Naive B cell (primary cell): ENCODE measurements at regions not wholly inside any gene's neighbourhood (a gene's known extent, or its start where the extent isn't known, plus 50 kb on each side); places are given as distances from the start of the nearest gene placed in this dataset.

Source experiments
- ATAC-seq, 2 donors: fragments of 150-1000 bp; cut with Tn5 transposase; 2 replicates each; pipeline ENCODE4 v1.10.0; 2021; ENCODE audit warnings: low read depth in 2 of 2, mild to moderate bottlenecking in 2 of 2, moderate library complexity in 2 of 2
- DNase-seq: peaks from one replicate; pipeline ENCODE4 v3.0.0; 2022
- H3K27ac Mint-ChIP-seq, 6 donors: one replicate each; pipeline ENCODE4 v1.8.0; 2020 to 2022; ENCODE audit warnings: mild to moderate bottlenecking in 6 of 6, mixed read lengths in 6 of 6, moderate library complexity in 5 of 6, inconsistent platforms in 2 of 6
- H3K27me3 Mint-ChIP-seq, 3 donors: one replicate each; pipeline ENCODE4 v1.8.0; 2021 to 2022; ENCODE audit warnings: mixed read lengths in 3 of 3, mild to moderate bottlenecking in 1 of 3
- H3K36me3 Mint-ChIP-seq, 2 donors: one replicate each; pipeline ENCODE4 v1.8.0; 2020 to 2022; ENCODE audit warnings: mixed read lengths in 2 of 2, inconsistent platforms in 1 of 2, mild to moderate bottlenecking in 1 of 2
- H3K4me1 Mint-ChIP-seq, 3 donors: one replicate each; pipeline ENCODE4 v1.8.0; 2020 to 2022; ENCODE audit warnings: mixed read lengths in 3 of 3, inconsistent platforms in 1 of 3, mild to moderate bottlenecking in 1 of 3, moderate library complexity in 1 of 3
- H3K4me3 Mint-ChIP-seq, 8 donors: one replicate each; pipeline ENCODE4 v1.8.0; 2020 to 2022; ENCODE audit warnings: mild to moderate bottlenecking in 8 of 8, mixed read lengths in 8 of 8, moderate library complexity in 8 of 8, inconsistent platforms in 2 of 8
- H3K9me3 Mint-ChIP-seq, 7 donors: one replicate each; pipeline ENCODE4 v1.8.0; 2020 to 2022; ENCODE audit warnings: mixed read lengths in 7 of 7, mild to moderate bottlenecking in 5 of 7, inconsistent platforms in 2 of 7, moderate library complexity in 1 of 7

DNA sequence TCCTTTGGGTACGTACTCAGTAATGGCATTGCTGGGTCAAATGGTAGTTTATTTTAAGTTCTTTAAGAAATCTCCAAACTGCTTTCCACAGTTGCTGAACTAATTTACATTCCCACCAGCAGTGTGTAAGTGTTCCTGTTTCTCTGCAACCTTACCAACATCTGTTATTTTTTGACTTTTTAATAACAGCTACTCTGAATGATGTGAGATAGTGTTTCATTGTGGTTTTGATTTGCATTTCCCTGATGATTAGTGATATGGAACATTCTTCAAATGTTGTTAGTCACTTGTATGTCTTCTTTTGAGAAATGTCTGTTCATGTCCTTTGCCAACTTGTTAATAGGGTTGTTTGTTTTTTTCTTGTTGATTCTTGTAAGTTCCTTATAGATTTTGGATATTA is 558.9 kb downstream of the SH2D4B start:
- peaks cover 6 to 13% (median 10%) of the 10 kb centered on the region in 3 donors for H3K27me3 Mint-ChIP-seq
- H3K9me3 Mint-ChIP-seq: peaks cover 0 to 15% (median 3%) of the 10 kb centered on the region in 7 donors
- DNase-seq: no peak
- H3K4me1 Mint-ChIP-seq: no peaks in the 10 kb centered on the region
- H3K4me3 Mint-ChIP-seq: no peak overlapping the region
- no peaks in the 10 kb centered on the region for H3K36me3 Mint-ChIP-seq
- no peak overlapping the region for H3K27ac Mint-ChIP-seq
- ATAC-seq: no peak

DNA sequence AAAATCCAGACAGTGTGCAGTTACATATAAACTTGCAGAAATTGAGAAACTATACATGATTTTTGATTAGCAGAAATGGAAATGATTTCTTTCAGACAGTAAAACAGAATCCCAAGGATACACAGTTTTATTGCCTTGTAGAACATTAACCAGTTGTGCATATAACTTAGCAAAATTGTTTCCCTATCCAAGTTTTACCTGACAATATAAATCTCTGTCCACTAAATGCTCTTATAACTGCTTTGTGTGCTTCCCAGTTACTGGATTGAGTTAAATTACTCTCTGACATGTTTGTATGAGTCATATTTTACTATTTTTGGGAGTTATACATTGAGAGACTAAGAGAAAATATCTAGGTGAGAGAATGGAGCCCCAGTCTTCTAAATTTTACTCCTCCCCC is 563.4 kb downstream of the SH2D4B start:
- Mint-ChIP-seq H3K4me1 (no peaks in the 10 kb centered on the region), H3K27ac (no peak overlapping the region), H3K4me3 (no peak overlapping the region), H3K36me3 (no peaks in the 10 kb centered on the region), H3K9me3 (peaks cover 0 to 5% (median 0%) of the 10 kb centered on the region in 7 donors), H3K27me3 (no peaks in the 10 kb centered on the region)
- no peak for ATAC-seq
- DNase-seq: no peak

DNA sequence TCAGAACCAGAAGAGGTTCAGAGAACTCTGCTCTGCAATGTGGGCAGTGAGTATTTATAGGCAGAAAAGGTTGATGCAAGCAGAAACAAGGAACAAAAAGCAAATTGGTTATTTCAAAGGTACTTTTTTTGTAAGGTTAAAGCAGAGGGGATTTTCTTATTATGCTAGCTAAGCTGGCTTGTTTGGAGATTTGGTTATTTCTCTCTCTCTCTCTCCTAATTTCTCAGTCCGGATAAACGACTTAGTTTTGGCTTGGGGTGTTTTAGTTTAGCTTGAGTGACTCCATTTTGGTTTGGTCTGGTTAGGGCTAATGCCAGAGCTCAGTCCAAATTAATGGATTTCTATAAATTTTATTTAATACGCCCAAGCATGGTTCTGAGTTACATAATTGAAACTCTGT is 566.8 kb downstream of the SH2D4B start:
- no peak overlapping the region for H3K27ac Mint-ChIP-seq
- ATAC-seq (no peak), DNase-seq (no peak)
- no peaks in the 10 kb centered on the region for H3K36me3 Mint-ChIP-seq
- H3K27me3 Mint-ChIP-seq: no peaks in the 10 kb centered on the region
- no peaks in the 10 kb centered on the region for H3K4me1 Mint-ChIP-seq
- no peak overlapping the region for H3K4me3 Mint-ChIP-seq
- H3K9me3 Mint-ChIP-seq: peaks cover 0 to 2% (median 0%) of the 10 kb centered on the region in 7 donors

DNA sequence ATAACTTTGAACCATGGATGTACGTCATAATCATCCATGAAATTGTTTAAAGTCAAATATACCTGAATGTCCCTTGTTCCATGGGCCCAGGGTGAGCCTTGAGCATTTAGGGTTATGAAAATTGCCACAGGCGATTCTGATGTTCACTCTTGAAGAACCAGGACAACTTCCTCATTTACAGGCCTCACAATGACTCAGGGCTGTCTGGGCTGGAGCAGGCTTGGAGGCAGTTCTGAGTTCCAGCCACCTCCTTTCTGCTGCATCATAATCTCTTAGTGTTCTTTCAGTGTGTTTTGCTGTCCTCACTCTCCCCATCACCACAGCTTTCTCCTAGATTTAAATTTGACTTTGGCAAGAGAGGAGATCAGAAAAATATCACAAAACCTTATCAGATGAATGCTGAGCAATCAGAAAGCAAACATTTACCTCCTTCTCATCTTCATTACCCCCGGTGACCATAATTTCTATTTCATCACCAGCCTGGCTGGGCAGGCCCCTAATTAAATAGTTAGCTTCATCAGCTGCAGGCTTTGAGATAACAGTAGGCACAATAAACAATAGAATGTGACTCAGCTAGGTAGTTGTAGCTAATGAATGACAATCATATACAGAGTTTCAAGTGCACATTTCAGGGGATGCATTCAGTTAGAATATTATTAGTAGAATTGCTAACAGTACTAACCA is 571.0 kb downstream of the SH2D4B start:
- H3K27me3 Mint-ChIP-seq: no peaks in the 10 kb centered on the region
- H3K36me3 Mint-ChIP-seq: no peaks in the 10 kb centered on the region
- no peak overlapping the region for H3K27ac Mint-ChIP-seq
- H3K9me3 Mint-ChIP-seq: peaks cover 0 to 4% (median 0%) of the 10 kb centered on the region in 7 donors
- H3K4me1 Mint-ChIP-seq: no peaks in the 10 kb centered on the region
- no peak for ATAC-seq
- no peak for DNase-seq
- H3K4me3 Mint-ChIP-seq: no peak overlapping the region

DNA sequence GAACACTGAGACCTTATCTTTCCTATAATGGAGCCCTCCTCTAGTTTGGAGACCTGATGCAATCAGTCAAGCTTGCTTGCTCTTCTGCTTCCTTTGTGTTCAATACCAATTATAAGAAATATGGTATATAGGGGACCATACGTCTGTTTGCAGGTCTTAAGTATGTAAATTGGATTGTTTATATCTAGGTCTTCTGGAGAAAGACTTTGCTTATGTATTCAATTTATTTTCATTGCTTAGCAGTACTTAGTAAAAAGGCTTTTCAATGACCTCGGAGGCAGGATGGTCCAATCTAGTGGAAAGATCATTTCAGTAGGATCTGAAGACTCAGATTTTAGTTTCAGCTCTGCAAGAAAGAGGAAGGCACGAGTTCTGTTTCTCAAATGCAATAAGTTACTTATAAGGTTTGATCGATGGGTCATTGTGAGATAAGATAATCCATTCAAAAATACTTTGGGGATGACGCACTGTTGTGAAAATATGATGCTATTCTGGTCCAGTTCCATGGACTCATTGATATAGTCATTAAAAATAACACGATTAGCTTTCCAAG is 571.6 kb downstream of the SH2D4B start:
- Mint-ChIP-seq H3K27me3 (no peaks in the 10 kb centered on the region), H3K27ac (no peak overlapping the region), H3K9me3 (peaks cover 0 to 4% (median 0%) of the 10 kb centered on the region in 7 donors), H3K4me1 (no peaks in the 10 kb centered on the region), H3K4me3 (no peak overlapping the region), H3K36me3 (no peaks in the 10 kb centered on the region)
- ATAC-seq (no peak), DNase-seq (no peak)

DNA sequence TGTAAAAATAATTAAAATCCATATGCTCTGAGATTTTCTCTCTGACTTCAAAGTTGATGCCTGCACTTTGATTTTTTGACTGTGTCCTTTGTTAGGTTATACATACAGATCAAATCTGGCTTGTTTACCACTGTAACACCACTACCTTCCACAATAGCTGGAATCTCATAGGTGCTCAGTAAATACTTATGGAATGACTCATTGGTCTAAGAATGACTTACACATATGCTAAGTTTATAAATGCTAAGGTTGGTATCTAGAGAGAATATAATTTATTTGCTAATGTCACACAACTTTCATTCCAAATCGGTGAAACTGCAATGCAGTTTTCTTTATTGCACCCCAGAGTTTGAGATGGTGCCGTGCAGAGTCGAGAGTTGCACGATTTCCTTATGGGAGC is 578.5 kb downstream of the SH2D4B start:
- Mint-ChIP-seq H3K27me3 (peaks cover 0 to 9% (median 0%) of the 10 kb centered on the region in 3 donors), H3K27ac (no peak overlapping the region), H3K4me1 (no peaks in the 10 kb centered on the region), H3K36me3 (no peaks in the 10 kb centered on the region), H3K4me3 (no peak overlapping the region), H3K9me3 (peaks cover 0 to 3% (median 0%) of the 10 kb centered on the region in 7 donors)
- ATAC-seq: no peak
- no peak for DNase-seq

DNA sequence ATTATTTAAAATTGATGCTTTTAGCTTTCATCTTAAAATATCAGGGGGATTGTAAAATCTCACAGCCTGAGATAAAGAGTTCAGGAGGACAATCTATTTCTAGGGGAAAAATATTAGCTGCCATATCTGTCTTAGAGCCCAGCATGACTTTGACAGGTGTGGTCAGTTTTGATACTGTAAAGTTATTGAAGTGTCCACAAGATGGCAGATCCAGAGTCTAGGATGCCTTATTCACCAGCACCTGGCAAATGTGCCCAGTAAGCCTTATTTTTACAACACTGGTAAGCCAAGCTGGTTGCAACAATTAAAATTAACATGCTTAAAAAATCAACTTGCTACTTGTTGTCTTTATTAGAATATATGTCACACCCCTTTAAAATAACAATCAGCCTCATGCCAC is 579.3 kb downstream of the SH2D4B start:
- Mint-ChIP-seq H3K36me3 (no peaks in the 10 kb centered on the region), H3K4me3 (no peak overlapping the region), H3K27me3 (peaks cover 0 to 9% (median 0%) of the 10 kb centered on the region in 3 donors), H3K27ac (no peak overlapping the region), H3K9me3 (no peaks in the 10 kb centered on the region), H3K4me1 (no peaks in the 10 kb centered on the region)
- ATAC-seq (no peak), DNase-seq (no peak)

DNA sequence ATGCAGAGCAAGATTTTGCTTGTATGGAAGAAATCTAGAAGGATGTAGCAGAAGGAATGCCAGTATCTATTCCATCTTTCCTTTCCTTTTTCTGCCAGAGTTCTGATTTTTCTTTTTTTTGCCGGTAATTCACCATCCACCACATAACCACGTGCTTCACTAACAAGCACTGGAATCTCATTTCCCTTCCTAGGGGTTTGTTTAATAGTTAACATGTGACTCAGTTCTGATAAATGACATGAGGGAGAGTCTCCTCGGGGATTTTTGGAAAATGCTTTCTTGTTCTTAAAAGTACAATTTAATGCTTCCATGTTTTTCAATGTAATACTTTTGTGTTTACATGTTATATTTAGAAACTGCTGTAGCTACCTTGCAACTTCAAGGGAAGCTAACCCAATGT is 590.2 kb downstream of the SH2D4B start:
- H3K27ac Mint-ChIP-seq: no peak overlapping the region
- DNase-seq (no peak), ATAC-seq (no peak)
- H3K9me3 Mint-ChIP-seq: peaks cover 0 to 1% (median 0%) of the 10 kb centered on the region in 7 donors
- no peaks in the 10 kb centered on the region for H3K36me3 Mint-ChIP-seq
- H3K4me3 Mint-ChIP-seq: no peak overlapping the region
- no peaks in the 10 kb centered on the region for H3K4me1 Mint-ChIP-seq
- H3K27me3 Mint-ChIP-seq: peaks cover 0 to 4% (median 0%) of the 10 kb centered on the region in 3 donors

DNA sequence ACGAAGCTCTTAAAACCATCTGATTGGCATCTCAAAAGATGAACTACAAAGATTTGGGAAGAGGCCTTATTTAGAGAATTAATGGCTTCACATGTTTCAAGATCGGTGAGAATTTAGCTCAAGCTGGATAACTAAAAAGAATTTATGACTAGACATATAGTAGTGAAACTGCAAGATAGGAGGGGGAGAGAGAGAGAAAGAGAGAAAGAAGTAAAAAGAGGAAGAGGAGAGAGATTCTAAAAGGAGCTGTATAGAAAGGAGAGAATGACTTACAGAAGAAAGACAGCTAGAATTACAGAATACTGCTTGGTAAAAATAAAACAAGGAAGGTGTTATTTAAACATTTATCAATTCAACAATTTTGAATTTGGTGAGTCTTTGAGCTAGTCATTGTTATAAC is 592.3 kb downstream of the SH2D4B start:
- Mint-ChIP-seq H3K9me3 (peaks cover 0 to 1% (median 0%) of the 10 kb centered on the region in 7 donors), H3K27me3 (peaks cover 0 to 4% (median 0%) of the 10 kb centered on the region in 3 donors), H3K27ac (no peak overlapping the region), H3K36me3 (no peaks in the 10 kb centered on the region), H3K4me3 (no peak overlapping the region), H3K4me1 (no peaks in the 10 kb centered on the region)
- DNase-seq (no peak), ATAC-seq (no peak)

DNA sequence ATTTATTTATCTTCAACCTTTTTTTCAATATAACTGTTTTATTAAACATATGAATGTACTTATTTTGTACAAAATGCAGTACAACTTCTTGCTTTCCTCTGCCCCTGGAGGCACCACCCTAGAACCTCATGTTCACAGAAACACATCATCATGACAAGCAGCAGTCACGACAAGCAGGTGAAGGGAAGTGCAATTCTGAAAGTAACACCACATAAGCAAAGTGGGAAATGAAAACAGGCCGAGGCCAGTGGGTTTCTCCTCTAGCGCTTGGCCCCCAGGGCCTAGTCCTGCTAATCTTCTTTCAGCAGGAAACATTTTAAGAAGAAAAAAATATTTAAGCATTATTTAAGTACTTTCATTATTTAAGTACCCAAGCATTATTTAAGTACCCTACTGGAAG is 598.1 kb downstream of the SH2D4B start:
- Mint-ChIP-seq H3K36me3 (peaks cover 6 to 8% of the 10 kb centered on the region in 2 donors), H3K9me3 (peaks cover 2 to 30% (median 5%) of the 10 kb centered on the region in 7 donors), H3K4me1 (no peaks in the 10 kb centered on the region), H3K27me3 (peaks cover 0 to 6% (median 0%) of the 10 kb centered on the region in 3 donors), H3K27ac (no peak overlapping the region), H3K4me3 (no peak overlapping the region)
- ATAC-seq: no peak
- DNase-seq: no peak

DNA sequence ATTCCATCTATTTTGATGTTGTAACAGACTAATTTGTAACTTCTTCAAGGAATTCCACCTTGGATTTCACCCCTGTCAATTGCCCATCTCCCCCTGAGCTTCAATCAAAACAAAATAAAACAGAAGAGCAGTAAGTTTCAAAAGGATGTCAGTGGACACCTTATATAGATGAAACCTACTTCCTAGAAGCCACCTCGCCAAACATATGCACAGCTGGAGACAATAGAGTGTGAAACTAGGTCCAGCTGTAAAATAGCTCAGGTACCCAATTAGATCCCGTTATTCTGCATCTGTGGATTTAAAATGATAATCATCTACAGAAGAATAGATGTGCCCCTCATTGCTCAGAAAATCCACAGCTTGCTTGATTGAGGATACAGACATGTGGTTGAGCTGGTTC is 598.6 kb downstream of the SH2D4B start:
- Mint-ChIP-seq H3K4me1 (no peaks in the 10 kb centered on the region), H3K27me3 (peaks cover 0 to 6% (median 0%) of the 10 kb centered on the region in 3 donors), H3K27ac (no peak overlapping the region), H3K4me3 (no peak overlapping the region), H3K36me3 (peaks cover 6 to 8% of the 10 kb centered on the region in 2 donors), H3K9me3 (peaks cover 2 to 30% (median 5%) of the 10 kb centered on the region in 7 donors)
- DNase-seq (no peak), ATAC-seq (no peak)

DNA sequence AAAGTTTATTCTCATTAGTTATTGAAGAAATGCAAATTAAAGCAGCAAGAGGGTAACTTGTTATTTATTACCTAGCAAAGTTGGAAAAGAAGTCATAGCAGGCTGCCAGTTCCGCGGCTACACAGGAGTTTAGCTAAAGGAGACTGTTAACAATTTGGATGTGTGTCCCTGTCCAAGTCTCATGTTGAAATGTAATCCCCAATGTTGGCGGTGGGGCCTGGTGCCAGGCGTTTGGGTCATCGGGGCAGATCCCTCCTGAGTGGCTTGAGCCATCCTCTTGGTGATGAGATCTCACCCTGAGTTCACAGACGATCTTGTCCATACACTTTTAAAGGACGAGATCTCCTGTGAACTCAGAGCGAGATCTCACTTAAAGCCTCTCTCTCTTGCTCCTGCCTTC is 608.3 kb downstream of the SH2D4B start:
- DNase-seq (no peak), ATAC-seq (no peak)
- no peak overlapping the region for H3K27ac Mint-ChIP-seq
- no peak overlapping the region for H3K4me3 Mint-ChIP-seq
- no peaks in the 10 kb centered on the region for H3K4me1 Mint-ChIP-seq
- peaks cover 0 to 5% (median 0%) of the 10 kb centered on the region in 7 donors for H3K9me3 Mint-ChIP-seq
- no peaks in the 10 kb centered on the region for H3K36me3 Mint-ChIP-seq
- H3K27me3 Mint-ChIP-seq: peaks cover 0 to 3% (median 0%) of the 10 kb centered on the region in 3 donors

DNA sequence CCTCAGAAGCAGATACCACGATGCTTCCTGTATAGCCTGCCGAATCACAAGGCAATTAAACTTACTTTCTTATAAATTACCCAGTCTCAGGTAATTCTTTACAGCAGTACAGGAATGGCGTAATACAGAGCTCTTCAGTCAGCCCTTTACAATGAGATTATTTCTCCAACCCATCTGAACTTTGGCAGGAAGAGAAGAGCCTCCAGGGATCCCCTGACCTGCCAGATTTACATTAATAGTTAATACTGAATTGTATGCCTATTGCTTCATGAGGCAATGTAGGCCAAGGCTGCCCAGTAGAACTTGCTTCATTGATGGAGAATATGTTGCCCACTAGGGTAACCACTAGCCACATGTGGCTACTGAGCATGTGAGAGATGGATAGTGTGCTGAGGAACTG is 608.7 kb downstream of the SH2D4B start:
- Mint-ChIP-seq H3K4me3 (no peak overlapping the region), H3K36me3 (no peaks in the 10 kb centered on the region), H3K9me3 (peaks cover 0 to 5% (median 0%) of the 10 kb centered on the region in 7 donors), H3K27ac (no peak overlapping the region), H3K4me1 (no peaks in the 10 kb centered on the region), H3K27me3 (peaks cover 0 to 3% (median 0%) of the 10 kb centered on the region in 3 donors)
- ATAC-seq (no peak), DNase-seq (no peak)

DNA sequence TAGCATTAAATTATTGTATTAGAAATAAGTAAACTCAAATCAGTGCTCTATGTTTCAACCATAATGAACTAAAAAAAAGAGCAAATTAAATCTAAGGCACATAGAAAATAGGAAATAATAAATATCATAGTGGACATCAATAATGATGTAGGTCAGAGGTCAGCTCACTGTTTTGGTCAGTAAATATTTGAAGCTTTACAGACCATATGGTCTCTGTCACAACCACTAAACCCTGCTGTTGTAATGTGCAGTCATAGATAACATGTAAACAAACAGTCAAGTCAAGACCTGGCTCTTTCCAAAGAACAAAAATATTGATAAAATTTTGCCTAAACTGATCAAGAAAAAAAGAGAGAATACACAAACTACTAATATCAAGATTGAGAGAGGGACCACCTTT is 615.0 kb downstream of the SH2D4B start:
- H3K27me3 Mint-ChIP-seq: peaks cover 0 to 3% (median 0%) of the 10 kb centered on the region in 3 donors
- no peak overlapping the region for H3K27ac Mint-ChIP-seq
- H3K4me3 Mint-ChIP-seq: no peak overlapping the region
- H3K4me1 Mint-ChIP-seq: no peaks in the 10 kb centered on the region
- DNase-seq: no peak
- peaks cover 0 to 1% (median 0%) of the 10 kb centered on the region in 7 donors for H3K9me3 Mint-ChIP-seq
- no peaks in the 10 kb centered on the region for H3K36me3 Mint-ChIP-seq
- no peak for ATAC-seq
